ENCODE measurements at regions not wholly inside any gene's neighbourhood (a gene's known extent, or its start where the extent isn't known, plus 50 kb on each side); places are given as distances from the start of the nearest gene placed in this dataset.

DNA sequence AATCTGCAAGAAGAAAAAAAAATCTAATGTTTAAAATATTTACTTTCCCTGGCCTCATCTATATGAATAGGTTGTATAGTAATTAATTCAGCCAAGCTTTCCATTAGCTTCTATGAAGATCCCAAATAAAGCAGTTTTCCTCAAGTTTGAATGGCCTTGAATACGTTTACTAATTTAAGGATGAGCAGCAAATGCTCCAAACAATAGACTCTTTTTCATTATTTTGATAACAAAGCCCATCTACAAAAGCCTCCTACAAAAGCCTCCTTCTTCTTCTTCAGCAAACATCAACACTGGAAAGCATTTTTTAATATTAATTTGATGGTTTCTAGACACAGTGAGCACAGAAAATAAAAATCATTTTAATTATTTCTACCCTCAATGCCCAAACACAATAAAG lies 1130.3 kb upstream of the CNTN5 start:
- no peaks in the 10 kb centered on the region for H3K79me2 ChIP-seq (replicated peaks; ENCODE audit: insufficient read depth)
- peaks cover 4% of the 10 kb centered on the region; the same call in 1 of the 3 replicates for H3K4me1 Mint-ChIP-seq

More for the DNA sequence above, 1130.3 kb upstream of the CNTN5 start:
- ATAC-seq: no peak
- no peak overlapping the region for H3K4me3 Mint-ChIP-seq
- H3K27ac ChIP-seq (ENCODE audit: low read depth): no peak overlapping the region
- no peaks in the 10 kb centered on the region for H3K9me3 Mint-ChIP-seq
- no peaks in the 10 kb centered on the region for H3K36me3 ChIP-seq (ENCODE audit: insufficient read depth)
- no peaks in the 10 kb centered on the region for H4K20me1 ChIP-seq (replicated peaks; ENCODE audit: insufficient read depth)
- H3K27me3 Mint-ChIP-seq (ENCODE audit: insufficient read depth, low read depth, poor library complexity): no peaks in the 10 kb centered on the region
- H3K36me3 Mint-ChIP-seq (ENCODE audit: low read depth): no peaks in the 10 kb centered on the region; the same call in 2 of the 3 replicates
- H3F3A ChIP-seq (replicated peaks; ENCODE audit: low read depth): no peaks in the 10 kb centered on the region
- no peak overlapping the region for H3K27ac Mint-ChIP-seq
- no peaks in the 10 kb centered on the region for H3K27me3 ChIP-seq (ENCODE audit: insufficient read depth)
- no peaks in the 10 kb centered on the region for H3K4me1 ChIP-seq (ENCODE audit: insufficient read depth)
- H2AFZ ChIP-seq: no peak overlapping the region
- peaks cover 4% of the 10 kb centered on the region for H3K9me2 ChIP-seq (ENCODE audit: insufficient read depth)
- DNase-seq (ENCODE audit: low spot score): no peak
- H3K4me3 ChIP-seq: no peak overlapping the region
- TF ChIP-seq POLR2AphosphoS5 (IDR thresholded peaks at IDR 0.05; ENCODE audit: low read depth) (no peak), ZNF331 (CRISPR knock-in tag; IDR thresholded peaks at IDR 0.05; ENCODE audit: low read depth) (no peak), STAT1 (IDR thresholded peaks at IDR 0.05; ENCODE audit: unreplicated experiment) (no peak), CTCF (conservative IDR thresholded peaks at IDR 0.05; ENCODE audit: low read depth in 2 of 2) (no peak), ZNF114 (CRISPR knock-in tag; IDR thresholded peaks at IDR 0.05) (no peak), REST (IDR thresholded peaks at IDR 0.05; ENCODE audit: unreplicated experiment) (no peak), NANOG (IDR thresholded peaks at IDR 0.05; ENCODE audit: borderline replicate concordance) (no peak), CREB1 (CRISPR knock-in tag; IDR thresholded peaks at IDR 0.05; ENCODE audit: low read depth) (no peak), JUNB (IDR thresholded peaks at IDR 0.05; ENCODE audit: unreplicated experiment) (no peak), EZH2 (IDR thresholded peaks at IDR 0.05; ENCODE audit: low read depth, unreplicated experiment) (no peak)
- no peak overlapping the region for H3K4me2 ChIP-seq

Data from GM23338 (cell line).